ENCODE measurements at regions not wholly inside any gene's neighbourhood (a gene's known extent, or its start where the extent isn't known, plus 50 kb on each side); places are given as distances from the start of the nearest gene placed in this dataset.

GRCh38 chr4:177706916-177707315 lies 264.7 kb upstream of the AGA start:
- Histone ChIP-seq H3K4me3 (no peak overlapping the region), H3K27me3 (no peaks in the 10 kb centered on the region), H3K27ac (no peak overlapping the region), H3K9me3 (no peaks in the 10 kb centered on the region), H3K36me3 (replicated peaks in 1 of 2; ENCODE audit: insufficient read depth in 1 of 2, low read depth in 2 of 2) (no peaks in the 10 kb centered on the region), H3K4me1 (no peaks in the 10 kb centered on the region)
- ATAC-seq (no peak), DNase-seq (no peak)
- WGBS, 2 donors, result 73 to 83% methylated on average over 2 of the region's 2 CpGs
- intact Hi-C loops (cut with DNase I), result no loop called here
- no peak for TF ChIP-seq CTCF (IDR thresholded peaks at IDR 0.05)
- TF ChIP-seq POLR2A (IDR thresholded peaks at IDR 0.05), result no peak

- WGBS, 2 donors, result 37 to 43% methylated on average over 3 of the region's 3 CpGs
Observed at GRCh38 chr4:177713454-177713853, 271.2 kb upstream of the AGA start.

GRCh38 chr4:177717407-177717806 lies 275.2 kb upstream of the AGA start:
- no peak for ATAC-seq
- Histone ChIP-seq H3K27ac (no peak overlapping the region), H3K9me3 (no peaks in the 10 kb centered on the region), H3K36me3 (replicated peaks in 1 of 2; ENCODE audit: insufficient read depth in 1 of 2, low read depth in 2 of 2) (no peaks in the 10 kb centered on the region), H3K4me3 (no peak overlapping the region), H3K4me1 (peaks cover 9% of the 10 kb centered on the region), H3K27me3 (no peaks in the 10 kb centered on the region)
- no peak for DNase-seq
- WGBS, 2 donors, result 88 to 94% methylated on average over 1 of the region's 1 CpG
- intact Hi-C loops (cut with DNase I), result no loop called here
- TF ChIP-seq CTCF (IDR thresholded peaks at IDR 0.05), result no peak
- TF ChIP-seq POLR2A (IDR thresholded peaks at IDR 0.05), result no peak

More at GRCh38 chr4:177713454-177713853, 271.2 kb upstream of the AGA start:
- no peak for ATAC-seq
- Histone ChIP-seq H3K27me3 (no peaks in the 10 kb centered on the region), H3K27ac (no peak overlapping the region), H3K4me3 (no peak overlapping the region), H3K4me1 (peaks cover 9% of the 10 kb centered on the region), H3K9me3 (no peaks in the 10 kb centered on the region), H3K36me3 (replicated peaks in 1 of 2; ENCODE audit: insufficient read depth in 1 of 2, low read depth in 2 of 2) (no peaks in the 10 kb centered on the region)
- TF ChIP-seq CTCF (IDR thresholded peaks at IDR 0.05), result no peak
- TF ChIP-seq POLR2A (IDR thresholded peaks at IDR 0.05), result no peak
- intact Hi-C loops (cut with DNase I), result no loop called here
- no peak for DNase-seq

GRCh38 chr4:177718514-177718913 lies 276.3 kb upstream of the AGA start:
- 76 to 79% methylated on average over 4 of the region's 4 CpGs for WGBS, 2 donors
- no peak overlapping the region for H3K27ac ChIP-seq
- ATAC-seq (no peak), DNase-seq (no peak)
- no peak overlapping the region for H3K4me3 ChIP-seq
- H3K4me1 ChIP-seq, result peaks cover 3% of the 10 kb centered on the region
- H3K27me3 ChIP-seq, result no peaks in the 10 kb centered on the region
- H3K9me3 ChIP-seq, result no peaks in the 10 kb centered on the region
- intact Hi-C loops (cut with DNase I), result no loop called here
- TF ChIP-seq CTCF (IDR thresholded peaks at IDR 0.05) (no peak), POLR2A (IDR thresholded peaks at IDR 0.05) (no peak)
- no peaks in the 10 kb centered on the region for H3K36me3 ChIP-seq (replicated peaks in 1 of 2; ENCODE audit: insufficient read depth in 1 of 2, low read depth in 2 of 2)

- Histone ChIP-seq H3K27ac (no peak overlapping the region), H3K36me3 (replicated peaks in 1 of 2; ENCODE audit: insufficient read depth in 1 of 2, low read depth in 2 of 2) (no peaks in the 10 kb centered on the region), H3K27me3 (no peaks in the 10 kb centered on the region), H3K4me3 (no peak overlapping the region), H3K4me1 (no peaks in the 10 kb centered on the region), H3K9me3 (no peaks in the 10 kb centered on the region)
- DNase-seq (no peak), ATAC-seq (no peak)
- intact Hi-C loops (cut with DNase I), result no loop called here
- WGBS, 2 donors, result 14 to 22% methylated on average over 3 of the region's 3 CpGs
- TF ChIP-seq POLR2A (IDR thresholded peaks at IDR 0.05), result no peak
- no peak for TF ChIP-seq CTCF (IDR thresholded peaks at IDR 0.05)
Observed at GRCh38 chr4:177726111-177726510, 283.9 kb upstream of the AGA start.
